ENCODE measurements at regions not wholly inside any gene's neighbourhood (a gene's known extent, or its start where the extent isn't known, plus 50 kb on each side); places are given as distances from the start of the nearest gene placed in this dataset.

DNA sequence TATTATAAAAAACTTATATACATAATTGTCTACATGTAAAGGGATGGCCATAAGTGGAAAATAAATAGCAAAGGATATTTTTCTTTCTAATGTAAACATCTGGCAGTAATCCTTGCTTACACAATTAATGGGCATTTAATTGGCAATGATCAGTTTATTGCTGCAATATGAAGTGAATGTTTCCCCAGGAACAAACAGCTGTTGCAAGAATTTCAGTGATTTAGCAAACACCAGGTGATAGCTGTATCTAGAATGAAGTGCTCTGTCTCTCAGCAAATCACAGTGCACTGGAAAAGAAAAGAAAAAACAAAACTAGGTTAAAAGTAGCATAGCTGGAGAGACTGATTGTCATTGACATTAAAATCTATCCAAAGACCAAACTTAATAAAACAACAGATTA, 594.5 kb upstream of the ARRDC3 start:
- TF ChIP-seq POLR2A (IDR thresholded peaks at IDR 0.05) = no peak
- no peak for TF ChIP-seq CTCF (IDR thresholded peaks at IDR 0.05 in 4 of 5, conservative IDR thresholded peaks at IDR 0.05 in 1 of 5)
- in situ Hi-C loops (cut with MboI; ENCODE audit: low sequenced_read_pairs in 4 of 4) (no loop called here), intact Hi-C loops (cut with DNase I; ENCODE audit: low total_unique reads) (no loop called here)
- H3K4me3 ChIP-seq = no peak overlapping the region
- no peaks in the 10 kb centered on the region for H3K36me3 ChIP-seq
- ATAC-seq (no peak), DNase-seq (no peak)
- H3K27me3 ChIP-seq = no peaks in the 10 kb centered on the region
- no peak overlapping the region for H3K27ac ChIP-seq
- H3K9me3 ChIP-seq = no peaks in the 10 kb centered on the region
- H3K4me1 ChIP-seq = no peaks in the 10 kb centered on the region

DNA sequence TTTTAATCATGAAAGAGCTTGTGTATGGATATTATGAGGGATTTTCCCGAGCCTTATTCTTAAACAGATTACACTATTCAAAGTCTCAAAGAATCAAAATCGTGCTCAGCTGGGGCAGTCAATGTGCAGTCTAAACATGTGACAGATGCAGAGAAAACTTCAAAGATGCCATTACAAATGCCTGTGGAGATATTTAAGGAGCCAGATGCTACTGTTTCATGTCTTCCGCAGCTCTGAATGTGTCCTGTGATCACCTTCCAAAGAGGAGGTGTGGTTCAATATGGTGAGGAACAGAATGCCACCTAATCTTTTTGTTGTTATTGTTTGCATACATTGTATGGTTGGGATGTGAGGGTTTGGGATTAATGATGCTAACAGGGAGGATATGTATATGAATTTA, 593.3 kb upstream of the ARRDC3 start:
- in situ Hi-C loops (cut with MboI; ENCODE audit: low sequenced_read_pairs in 4 of 4) = no loop called here
- Histone ChIP-seq H3K27me3 (no peaks in the 10 kb centered on the region), H3K9me3 (no peaks in the 10 kb centered on the region), H3K27ac (no peak overlapping the region), H3K4me3 (no peak overlapping the region), H3K4me1 (no peaks in the 10 kb centered on the region), H3K36me3 (no peaks in the 10 kb centered on the region)
- ATAC-seq (no peak), DNase-seq (no peak)
- intact Hi-C loops (cut with DNase I; ENCODE audit: low total_unique reads) = no loop called here
- TF ChIP-seq CTCF (IDR thresholded peaks at IDR 0.05 in 4 of 5, conservative IDR thresholded peaks at IDR 0.05 in 1 of 5) (no peak), POLR2A (IDR thresholded peaks at IDR 0.05) (no peak)

DNA sequence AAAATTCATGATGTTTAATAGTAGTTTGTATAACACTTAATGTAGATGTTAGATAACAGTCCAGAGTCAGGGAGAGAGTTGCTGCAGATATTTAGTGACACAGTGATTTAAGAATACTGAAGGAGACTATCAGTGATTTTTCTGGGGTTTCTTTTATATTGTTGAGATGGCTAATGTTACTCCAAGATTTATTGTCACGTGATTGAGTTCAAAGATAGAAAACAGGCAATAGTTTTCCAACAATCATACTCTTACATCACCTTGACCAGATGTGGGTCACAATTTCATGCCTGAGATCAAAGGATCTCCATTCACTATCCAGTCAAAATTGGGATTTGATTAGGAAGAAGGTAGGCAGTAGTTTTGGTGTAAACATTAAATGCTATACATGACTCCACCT, 580.0 kb upstream of the ARRDC3 start:
- DNase-seq (no peak), ATAC-seq (no peak)
- in situ Hi-C loops (cut with MboI; ENCODE audit: low sequenced_read_pairs in 4 of 4) (no loop called here), intact Hi-C loops (cut with DNase I; ENCODE audit: low total_unique reads) (no loop called here)
- no peak for TF ChIP-seq POLR2A (IDR thresholded peaks at IDR 0.05)
- no peak for TF ChIP-seq CTCF (IDR thresholded peaks at IDR 0.05 in 4 of 5, conservative IDR thresholded peaks at IDR 0.05 in 1 of 5)
- no peaks in the 10 kb centered on the region for H3K27me3 ChIP-seq
- no peaks in the 10 kb centered on the region for H3K9me3 ChIP-seq
- H3K27ac ChIP-seq = no peak overlapping the region
- H3K36me3 ChIP-seq = no peaks in the 10 kb centered on the region
- no peak overlapping the region for H3K4me3 ChIP-seq
- no peaks in the 10 kb centered on the region for H3K4me1 ChIP-seq

DNA sequence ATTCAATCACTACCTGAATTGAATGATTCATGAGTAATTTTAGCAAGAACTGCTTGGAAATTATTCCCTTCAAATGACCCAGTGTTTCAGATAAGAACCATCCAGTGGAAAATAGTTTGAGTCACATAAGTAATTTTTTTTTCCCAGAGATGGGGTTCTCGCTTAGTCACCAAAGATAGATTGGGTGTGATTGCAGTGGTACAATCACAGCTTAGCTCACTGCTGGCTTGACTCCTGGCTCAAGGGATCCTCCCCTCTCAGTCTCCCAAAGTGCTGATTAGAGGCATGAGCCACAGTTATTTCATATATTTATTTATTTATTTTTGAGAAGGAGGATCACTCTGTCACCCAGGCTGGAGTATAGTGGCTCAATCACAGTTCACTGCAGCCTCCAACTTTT, 574.5 kb upstream of the ARRDC3 start:
- no peak overlapping the region for H3K27ac ChIP-seq
- no peaks in the 10 kb centered on the region for H3K27me3 ChIP-seq
- in situ Hi-C loops (cut with MboI; ENCODE audit: low sequenced_read_pairs in 4 of 4) = no loop called here
- H3K36me3 ChIP-seq = no peaks in the 10 kb centered on the region
- TF ChIP-seq CTCF (IDR thresholded peaks at IDR 0.05 in 4 of 5, conservative IDR thresholded peaks at IDR 0.05 in 1 of 5) = no peak
- TF ChIP-seq POLR2A (IDR thresholded peaks at IDR 0.05) = no peak
- intact Hi-C loops (cut with DNase I; ENCODE audit: low total_unique reads) = no loop called here
- no peaks in the 10 kb centered on the region for H3K4me1 ChIP-seq
- no peaks in the 10 kb centered on the region for H3K9me3 ChIP-seq
- ATAC-seq (no peak), DNase-seq (no peak)
- no peak overlapping the region for H3K4me3 ChIP-seq

GRCh38 chr5:91956738-91957137, 573.6 kb upstream of the ARRDC3 start:
- Histone ChIP-seq H3K4me3 (no peak overlapping the region), H3K27me3 (no peaks in the 10 kb centered on the region), H3K9me3 (no peaks in the 10 kb centered on the region), H3K36me3 (no peaks in the 10 kb centered on the region), H3K27ac (no peak overlapping the region), H3K4me1 (no peaks in the 10 kb centered on the region)
- TF ChIP-seq CTCF (IDR thresholded peaks at IDR 0.05 in 4 of 5, conservative IDR thresholded peaks at IDR 0.05 in 1 of 5) (no peak), POLR2A (IDR thresholded peaks at IDR 0.05) (no peak)
- no peak for ATAC-seq
- intact Hi-C loops (cut with DNase I; ENCODE audit: low total_unique reads) (no loop called here), in situ Hi-C loops (cut with MboI; ENCODE audit: low sequenced_read_pairs in 4 of 4) (no loop called here)
- no peak for DNase-seq
